GM19240 (cell line): ENCODE measurements at regions not wholly inside any gene's neighbourhood (a gene's known extent, or its start where the extent isn't known, plus 50 kb on each side); places are given as distances from the start of the nearest gene placed in this dataset.
"Not testable (repeated sequence)": the region's sequence is repeated elsewhere in the genome, so short reads cannot be mapped to it uniquely, and the experiment has no call there.

Experiments
- DNase-seq: peaks from one replicate; pipeline ENCODE4 v3.0.0; 2011; ENCODE audit warnings: low spot score; ENCODE audit not compliant: insufficient read length

DNA sequence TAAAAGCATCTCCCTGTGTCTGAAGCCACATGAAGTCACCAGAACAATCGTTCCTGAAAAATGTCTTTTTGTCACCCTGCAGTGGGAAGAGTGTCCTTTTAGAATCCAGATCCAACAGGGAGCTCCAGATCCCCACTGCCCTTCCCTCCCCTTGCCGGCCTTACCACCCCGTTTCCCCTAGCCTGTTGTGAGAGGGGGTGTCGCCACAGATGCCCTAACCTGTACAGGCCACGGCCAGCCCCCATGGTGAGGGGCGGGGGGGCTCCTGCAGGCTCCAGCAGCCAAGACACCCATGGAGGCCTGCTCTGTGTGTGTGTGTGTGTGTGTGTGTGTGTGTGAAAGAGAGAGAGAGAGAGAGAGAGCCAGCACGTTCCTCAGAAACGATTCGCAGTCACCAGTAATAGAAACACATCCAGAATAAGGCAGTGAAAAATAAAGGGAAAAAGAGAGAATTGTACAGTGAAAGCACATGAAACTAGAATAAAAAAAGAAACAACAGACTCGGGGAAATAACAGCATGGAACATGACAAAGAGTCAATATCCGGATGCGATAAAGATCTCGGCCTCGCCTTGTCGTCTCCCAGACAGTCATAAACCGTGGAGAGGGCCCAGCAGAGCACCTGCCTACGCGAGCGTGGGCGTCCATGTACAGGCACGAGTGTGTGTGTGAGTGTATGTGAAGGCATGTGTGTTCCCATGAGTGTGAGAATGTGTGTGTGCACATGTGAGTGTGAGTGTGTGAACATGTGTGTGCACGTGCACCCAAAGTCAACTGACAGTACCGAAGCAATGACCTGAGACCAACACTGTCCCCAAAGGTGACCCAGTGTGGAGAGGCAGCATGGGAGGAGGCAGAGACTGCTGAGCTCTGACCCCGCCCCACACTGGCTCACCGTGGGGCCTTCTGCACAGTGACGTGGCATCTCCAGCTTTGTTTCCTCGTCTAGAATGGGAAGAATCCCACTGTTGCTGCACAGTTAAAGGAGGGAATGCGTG lies 303.8 kb downstream of the NPHP4 start:
- no peak for DNase-seq

DNA sequence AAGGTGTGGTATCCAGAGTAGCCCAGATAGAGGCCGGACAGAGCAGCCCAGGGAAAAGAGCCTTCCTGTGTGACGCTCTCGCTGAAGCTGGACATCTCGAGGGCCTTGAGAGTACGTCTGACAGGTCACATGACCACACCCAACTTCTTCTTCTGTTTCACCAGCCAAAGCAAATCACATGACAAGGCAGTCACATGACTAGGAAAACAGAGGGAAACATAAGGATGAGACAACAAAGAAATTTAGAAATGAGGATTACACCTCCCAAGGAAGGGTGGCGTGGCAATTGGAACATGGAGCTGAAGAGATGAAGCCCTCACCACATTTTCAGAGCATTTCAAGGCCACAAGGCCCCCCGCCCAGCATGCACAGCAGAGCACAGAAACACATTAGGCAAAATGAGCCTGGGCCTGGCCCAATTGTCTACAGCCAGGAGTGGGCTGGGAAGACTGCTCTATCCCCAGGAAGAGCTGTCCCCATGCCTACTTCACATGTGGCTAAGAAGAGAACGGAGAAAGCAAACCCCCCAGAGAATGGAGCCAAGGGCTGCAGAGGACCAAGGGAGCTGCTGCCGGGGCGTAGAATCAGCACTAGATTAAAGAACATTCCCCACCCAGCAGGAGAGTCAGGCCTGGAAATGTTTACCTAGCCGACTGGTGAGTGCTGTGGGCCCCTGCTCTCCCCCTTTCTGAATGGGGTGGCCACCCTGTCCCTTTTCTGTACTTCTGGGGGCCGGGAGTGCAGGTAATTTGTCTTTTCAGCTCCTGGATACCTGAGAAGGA lies 305.1 kb downstream of the NPHP4 start:
- DNase-seq, result no peak

DNA sequence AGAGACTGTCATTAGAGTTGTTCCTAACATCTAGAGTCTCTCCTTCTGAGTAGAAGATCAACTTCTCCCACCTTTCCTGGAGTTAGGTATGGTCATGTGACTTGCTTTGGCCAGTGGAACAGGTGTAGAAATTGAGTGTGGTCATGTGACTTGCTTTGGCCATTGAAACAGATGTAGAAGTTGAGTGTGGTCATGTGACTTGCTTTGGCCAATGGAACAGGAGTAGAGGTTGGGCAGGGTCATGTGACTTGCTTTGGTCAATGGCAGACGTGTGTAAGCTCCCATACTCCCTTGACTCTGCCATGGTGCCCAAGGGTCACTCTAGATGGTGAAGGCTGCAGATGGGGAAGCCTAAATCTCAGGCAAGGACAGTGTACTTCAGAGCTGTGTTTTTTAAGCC lies 306.0 kb downstream of the NPHP4 start:
- DNase-seq, result no peak

DNA sequence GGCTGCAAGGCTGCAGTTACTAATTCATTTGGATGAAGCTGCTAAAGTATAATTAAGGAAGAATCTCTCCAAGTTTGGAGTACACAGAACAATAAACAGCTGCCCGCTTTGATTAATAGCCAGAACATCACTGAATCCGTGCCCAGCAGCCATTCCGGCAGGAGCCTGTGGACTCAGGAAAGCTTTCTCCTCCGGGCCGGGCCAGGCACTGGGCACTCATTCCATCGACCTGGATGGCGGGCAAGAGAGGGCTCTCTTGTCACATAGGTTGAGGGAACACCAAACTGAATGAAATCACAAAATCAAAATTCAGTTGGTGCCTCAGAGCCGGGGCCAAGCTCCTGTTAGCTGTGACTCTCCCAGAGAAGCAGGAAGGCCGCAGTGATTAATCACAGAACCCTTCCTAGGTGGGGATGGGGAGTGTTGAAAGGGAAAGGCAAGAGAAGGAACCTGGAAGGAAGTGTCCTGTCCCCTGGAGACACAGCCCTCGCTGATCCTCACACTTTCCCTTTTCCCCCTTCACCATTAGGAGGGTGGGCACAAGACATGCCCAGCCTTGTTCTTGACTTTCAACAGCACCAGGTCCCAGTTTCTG lies 306.7 kb downstream of the NPHP4 start:
- DNase-seq, result no peak

DNA sequence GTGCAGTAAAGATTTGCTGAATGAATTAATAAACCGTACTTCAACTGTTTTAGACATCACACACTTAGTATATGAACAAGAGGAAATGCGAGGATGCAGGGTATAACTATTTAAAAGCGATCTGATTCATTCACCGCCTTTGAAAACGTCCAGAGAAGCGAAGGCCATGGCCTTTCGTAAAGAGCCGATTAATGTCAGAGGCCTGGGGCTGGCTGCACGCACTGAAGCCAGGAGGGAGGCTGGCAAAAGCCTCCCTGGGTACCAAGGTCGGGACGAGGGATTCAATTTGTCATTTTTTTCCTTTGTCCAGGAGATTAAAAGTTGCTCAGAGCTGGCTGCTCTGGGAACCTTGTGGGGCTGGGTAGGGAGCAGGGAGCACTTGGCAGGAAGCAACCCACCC lies 307.4 kb downstream of the NPHP4 start:
- no peak for DNase-seq

DNA sequence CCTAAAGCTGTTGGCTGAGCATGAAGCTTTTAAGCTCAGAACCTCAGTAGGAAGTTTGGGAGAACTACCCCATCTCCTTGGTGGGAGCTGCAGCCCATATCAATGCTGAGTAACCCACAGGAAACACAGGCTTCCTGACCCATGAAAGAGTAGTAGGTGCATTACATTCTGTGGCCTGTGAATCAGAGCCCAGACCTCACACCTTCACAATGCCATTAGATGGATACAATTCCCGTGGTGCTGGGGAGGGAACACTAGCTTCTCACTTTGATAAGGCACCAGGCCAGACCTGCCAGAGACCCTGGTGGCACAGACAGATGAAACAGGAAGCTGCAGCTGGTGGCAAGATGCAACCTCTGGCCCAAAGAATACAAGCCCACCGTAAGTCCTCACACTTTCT lies 308.8 kb downstream of the NPHP4 start:
- no peak for DNase-seq

DNA sequence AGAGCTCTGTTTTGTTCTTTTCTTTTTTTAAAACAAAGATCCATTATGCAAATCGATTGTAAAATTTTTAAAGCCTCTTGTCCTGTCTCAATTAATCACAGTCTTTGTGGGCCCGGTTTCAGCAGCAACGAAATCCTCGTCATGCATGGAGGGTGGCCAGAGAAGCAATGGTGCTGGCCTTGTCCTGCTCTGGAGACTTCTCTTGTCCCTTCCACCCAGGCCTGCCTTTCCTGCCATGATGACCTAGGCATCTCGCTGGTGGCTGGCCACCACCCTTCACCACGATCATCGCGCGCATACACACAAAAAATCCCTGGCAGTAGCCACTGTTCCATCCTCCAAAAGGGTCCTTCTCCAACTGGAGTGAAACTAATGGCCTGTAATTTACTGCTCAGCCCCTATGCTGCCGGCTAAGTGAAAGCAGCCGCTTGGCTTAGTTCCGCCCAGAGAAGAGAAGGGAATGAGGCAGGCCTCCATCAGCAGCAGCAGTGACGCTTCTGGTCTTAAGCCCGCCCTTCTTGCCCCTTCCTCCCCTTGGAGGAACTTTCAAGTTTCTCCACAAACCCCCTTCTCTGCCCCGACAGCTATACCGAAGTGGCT lies 309.5 kb downstream of the NPHP4 start:
- no peak for DNase-seq

DNA sequence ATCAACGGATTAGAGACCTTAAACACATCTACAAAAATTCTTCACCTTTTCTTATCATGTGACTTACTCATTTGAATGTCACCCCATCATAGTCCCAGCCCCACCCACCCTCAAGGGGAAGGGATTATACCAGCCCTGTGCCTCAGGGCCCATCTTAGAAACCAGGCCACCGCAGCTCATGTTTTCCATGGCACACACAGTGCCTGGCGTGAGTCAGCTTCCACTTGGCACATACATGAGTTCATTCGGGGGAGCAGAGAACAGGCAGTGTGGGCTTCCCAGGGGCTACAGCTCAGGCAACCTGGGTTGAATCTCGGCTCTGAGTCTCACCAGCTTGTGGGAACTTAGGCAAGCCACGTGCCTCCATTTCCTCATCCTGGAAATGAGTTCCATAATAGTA lies 310.6 kb downstream of the NPHP4 start:
- no peak for DNase-seq

DNA sequence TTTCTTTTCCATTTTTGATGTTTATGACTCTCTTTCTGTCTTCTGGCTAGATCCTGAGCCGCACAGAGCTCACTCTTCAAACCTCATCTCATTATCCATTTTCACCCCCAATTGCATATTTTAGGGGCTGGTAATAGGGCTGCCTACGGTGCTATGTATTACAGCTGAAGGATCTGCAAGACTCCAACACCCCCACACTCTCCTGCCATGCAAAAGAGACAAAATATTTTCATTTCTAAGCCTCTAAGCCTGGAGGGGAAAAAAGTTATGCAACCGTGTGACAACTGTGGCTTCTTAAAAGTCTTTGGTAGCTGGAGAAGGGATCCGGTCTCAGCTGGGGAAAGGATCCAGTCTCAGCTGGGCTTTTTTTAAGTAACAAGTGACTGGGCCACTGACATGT lies 311.6 kb downstream of the NPHP4 start:
- DNase-seq, result no peak

DNA sequence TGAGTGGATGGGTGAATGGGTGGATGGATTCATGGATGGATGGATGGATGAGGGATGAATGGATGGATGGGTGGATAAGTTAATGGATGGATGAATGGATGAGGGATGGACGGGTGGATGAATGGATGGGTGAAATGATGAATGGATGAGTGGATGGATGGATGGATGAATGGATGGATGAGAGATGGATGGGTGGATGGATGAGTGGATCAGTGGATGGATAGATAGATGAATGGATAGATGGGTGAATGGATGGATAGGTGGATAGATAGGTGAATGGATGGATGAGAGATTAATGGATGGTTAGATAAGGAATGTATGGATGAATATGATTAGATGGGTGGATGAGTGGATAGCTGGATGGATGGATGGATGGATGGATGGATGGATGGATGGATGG lies 313.5 kb downstream of the NPHP4 start:
- no peak for DNase-seq

DNA sequence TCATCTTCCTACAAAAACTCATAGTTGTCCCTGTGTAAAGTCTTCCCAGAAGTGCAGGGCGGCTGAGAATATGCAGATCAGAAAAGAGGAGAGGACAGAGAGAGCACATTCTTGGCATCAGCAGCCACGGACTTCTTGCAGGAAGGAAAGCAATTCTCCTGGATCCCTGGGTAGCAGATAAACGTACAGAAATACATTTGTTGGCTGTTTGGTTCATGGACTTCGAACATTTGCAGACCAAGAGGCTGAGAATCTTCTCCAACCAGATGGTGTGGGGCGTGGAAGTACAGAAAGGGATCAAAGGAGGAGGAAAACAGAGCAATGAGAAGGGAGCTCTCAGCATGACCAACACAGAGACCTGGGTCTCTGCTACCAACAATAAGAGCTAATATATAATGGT lies 319.9 kb downstream of the NPHP4 start:
- DNase-seq, result not testable (repeated sequence)

DNA sequence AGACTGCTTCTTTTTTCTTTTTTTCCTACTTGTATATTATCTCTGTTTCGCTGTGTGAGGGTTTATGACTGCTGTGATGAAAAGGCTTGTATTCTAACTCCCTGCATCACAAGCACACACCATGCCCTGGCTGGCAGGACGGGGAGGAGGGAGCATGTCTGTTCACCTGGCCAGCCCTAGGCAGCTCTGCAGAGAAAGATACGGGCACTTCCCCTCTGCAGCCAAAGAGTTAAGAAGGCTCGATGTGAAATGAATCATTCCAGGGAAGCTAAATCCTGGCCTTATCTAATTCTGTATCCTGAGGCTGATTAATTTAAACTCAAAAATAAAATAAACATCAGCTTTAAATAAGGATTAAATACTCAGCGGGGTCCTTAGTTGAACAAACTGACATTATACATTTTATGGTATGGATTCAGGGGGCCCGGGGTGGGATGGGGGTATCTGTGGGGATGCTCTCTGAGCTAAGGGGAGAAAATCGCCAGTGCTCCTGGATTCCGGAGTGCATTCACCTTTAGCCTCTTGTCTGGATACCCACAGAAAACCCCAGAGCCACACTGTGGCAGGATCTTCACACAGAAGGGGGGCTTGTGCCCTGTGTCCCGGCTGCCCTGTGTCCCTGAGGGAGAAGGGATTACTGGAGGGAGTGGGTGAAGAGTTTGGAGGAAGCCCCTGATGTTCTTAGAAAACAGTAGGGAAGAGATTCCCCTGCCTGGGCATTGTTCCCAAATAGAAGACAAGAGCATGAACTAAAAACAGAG lies 321.5 kb downstream of the NPHP4 start:
- DNase-seq, result no peak

DNA sequence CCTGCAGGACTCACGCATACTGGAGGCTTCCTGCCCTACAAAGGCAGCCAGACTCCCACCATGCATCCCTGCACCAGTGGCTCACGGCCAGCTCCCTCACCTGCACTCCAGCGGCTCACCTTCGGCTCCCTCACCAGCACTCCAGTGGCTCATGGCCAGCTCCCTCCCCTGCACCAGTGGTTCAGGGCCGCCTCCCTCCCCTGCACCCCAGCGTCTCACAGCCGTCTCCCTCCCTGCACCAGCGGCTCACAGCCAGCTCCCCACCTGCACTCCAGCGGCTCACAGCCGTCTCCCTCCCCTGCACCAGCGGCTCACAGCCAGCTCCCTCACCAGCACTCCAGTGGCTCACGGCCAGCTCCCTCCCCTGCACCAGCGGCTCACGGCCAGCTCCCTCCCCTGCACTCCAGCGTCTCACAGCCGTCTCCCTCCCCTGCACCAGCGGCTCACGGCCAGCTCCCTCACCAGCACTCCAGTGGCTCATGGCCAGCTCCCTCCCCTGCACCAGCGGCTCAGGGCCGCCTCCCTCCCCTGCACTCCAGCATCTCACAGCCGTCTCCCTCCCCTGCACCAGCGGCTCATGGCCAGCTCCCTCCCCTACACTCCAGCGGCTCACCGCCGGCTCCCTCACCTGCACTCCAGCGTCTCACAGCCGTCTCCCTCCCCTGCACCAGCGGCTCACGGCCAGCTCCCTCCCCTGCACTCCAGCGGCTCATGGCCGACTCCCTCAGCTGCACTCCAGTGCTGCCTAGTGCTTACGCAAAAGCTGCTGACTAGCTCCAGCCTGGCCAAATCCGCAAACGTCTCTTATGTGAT lies 324.5 kb downstream of the NPHP4 start:
- DNase-seq, result no peak

DNA sequence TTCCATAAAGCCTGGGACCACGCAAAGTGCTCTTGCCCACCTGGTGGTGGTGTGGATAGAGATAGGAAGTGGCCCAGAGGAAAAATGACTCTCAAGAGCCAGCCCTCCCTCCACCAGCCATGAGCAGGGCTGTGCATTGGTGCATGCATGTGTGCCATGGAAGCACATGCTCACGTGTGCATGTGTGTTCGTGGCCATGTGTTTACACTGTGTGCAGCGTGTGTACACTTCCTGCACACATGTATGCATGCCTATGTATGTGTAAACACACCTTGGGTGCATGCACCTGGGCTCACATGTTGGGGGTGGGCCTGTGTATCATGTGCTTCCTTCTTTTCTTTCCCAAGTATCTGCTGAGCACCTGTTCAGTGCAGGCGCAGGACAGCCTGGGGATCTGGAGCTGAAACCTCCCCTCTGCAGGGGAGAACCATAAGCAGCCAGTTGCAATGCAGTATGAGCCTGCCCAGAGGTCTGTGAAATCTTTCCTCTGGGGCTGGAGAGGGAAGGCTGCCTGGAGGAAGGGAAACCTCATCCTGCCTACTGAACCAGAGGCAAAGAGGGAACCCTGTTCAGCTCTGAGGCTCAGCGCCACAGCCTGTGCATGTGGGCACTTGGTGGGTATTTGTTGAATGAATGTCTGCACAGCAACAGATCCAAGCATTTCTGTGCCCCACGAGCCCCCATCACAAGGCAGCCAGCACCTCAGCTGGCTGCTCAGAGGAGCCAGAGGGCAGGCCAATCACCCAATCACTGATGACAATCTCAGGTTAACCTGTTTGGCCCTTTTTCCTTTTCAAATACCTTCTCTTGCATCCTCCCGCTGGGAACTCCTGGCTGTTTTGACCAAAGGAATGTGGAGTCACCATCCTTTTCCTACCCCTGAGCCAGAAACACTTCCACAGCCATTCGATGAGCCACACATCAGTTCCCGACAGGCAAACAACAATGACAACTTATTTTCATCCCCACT lies 327.0 kb downstream of the NPHP4 start:
- DNase-seq, result no peak

DNA sequence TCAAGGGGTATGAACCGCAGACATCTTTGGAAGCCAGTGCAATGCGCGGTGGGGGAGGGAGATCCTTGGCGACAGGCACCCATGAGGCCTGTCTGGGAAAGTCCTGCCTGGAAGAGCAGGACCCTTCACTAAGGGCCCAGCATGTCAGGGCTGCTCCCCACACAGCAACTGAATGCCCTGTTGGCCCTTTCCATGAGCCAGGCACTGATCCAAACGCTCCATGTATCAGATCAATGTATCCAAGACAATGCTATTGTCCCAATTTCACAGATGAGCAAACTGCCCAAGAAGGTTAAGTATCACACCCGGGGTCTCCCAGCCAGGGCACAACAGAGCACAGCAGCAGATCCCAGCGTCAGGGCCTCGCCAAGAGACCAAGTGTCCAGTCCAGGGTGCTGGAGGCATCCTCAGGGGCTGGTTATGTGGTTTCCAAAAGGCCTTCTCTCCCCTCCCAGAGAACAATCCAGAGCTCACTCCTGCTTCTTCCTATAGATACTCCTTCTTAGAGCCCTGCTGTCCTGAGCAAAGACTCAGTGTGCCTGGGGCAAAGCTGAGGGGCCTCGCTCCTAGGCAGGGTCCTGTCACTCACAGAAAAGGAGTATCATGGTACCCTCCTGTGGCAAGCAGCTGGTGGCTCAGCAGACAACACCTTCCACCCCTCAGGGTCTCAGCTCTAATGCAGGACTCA lies 328.0 kb downstream of the NPHP4 start:
- no peak for DNase-seq

DNA sequence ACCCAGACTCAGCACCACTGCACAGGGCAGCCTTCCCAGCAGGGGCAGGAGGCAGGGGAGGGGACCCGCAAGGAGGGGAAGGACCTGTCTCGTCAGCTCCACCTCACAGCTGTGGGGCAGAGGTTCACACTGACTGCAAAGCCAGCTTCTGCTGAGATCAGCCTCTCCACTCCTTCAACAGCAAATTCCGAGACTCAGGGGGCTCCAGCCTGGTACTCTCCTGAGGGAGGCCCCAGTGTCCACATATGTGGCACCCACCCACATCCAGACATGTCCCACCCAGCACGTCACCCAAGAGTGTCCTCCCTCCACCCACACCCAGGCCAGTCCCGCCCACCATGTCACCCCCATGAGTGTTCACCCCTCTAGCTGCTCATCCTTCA lies 329.5 kb downstream of the NPHP4 start:
- no peak for DNase-seq

DNA sequence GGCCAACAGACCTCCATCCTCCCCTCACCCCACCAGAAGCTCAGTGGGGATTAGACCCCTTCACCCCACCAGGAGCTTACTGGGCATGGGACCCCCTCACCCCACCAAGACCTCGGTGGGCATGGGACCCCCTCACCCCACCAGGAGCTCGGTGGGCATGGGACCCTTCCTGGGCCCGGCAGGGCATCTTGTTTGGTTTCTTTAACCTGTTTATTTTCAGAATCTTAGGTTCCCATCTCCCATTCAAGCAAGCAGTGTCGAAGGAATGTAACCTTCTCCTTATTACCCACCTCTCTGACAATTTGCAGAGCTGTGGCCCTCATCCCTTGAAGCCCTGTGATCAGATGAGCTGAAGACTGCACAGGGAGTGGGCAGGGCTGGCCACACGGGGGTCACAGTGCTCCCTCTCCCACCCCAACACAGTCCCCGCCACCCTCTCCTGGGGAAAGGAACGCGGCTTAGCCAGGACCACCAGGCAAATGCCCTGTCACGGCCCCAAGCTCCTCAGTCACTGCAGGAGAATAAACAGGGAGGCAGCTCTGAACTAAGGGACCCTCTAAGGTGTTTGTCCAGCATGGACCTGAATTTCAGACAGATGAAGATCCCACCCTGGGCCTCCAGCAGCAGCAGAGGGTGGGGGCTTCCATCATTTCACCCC lies 330.0 kb downstream of the NPHP4 start:
- DNase-seq, result no peak
